ENCODE measurements at regions not wholly inside any gene's neighbourhood (a gene's known extent, or its start where the extent isn't known, plus 50 kb on each side); places are given as distances from the start of the nearest gene placed in this dataset.

DNA sequence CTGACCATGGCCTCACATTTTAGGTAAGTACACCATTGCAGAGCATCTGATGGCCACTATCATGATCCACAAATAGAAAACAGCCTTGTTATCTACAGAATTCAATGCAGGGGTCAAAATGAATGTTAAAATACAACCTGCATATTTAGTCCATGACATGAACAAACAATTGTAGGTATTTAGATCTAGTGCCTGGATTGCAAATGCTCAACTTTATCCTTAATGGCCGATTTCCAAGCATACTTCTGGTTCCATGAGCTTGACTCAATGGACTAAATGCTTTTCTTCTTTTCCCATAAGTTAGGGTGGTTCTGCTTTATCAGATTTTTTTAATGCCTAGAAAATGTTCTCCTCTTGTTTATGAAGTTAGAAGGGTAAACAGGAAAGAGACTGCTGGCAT is 139.2 kb upstream of the TTC29 start (continued):
- TF ChIP-seq, protein P1, sequence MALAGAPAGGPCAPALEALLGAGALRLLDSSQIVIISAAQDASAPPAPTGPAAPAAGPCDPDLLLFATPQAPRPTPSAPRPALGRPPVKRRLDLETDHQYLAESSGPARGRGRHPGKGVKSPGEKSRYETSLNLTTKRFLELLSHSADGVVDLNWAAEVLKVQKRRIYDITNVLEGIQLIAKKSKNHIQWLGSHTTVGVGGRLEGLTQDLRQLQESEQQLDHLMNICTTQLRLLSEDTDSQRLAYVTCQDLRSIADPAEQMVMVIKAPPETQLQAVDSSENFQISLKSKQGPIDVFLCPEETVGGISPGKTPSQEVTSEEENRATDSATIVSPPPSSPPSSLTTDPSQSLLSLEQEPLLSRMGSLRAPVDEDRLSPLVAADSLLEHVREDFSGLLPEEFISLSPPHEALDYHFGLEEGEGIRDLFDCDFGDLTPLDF (CRISPR knock-in tag; IDR thresholded peaks at IDR 0.05): no peak
- no peak for TF ChIP-seq NR1H2 (CRISPR knock-in tag; IDR thresholded peaks at IDR 0.05)

DNA sequence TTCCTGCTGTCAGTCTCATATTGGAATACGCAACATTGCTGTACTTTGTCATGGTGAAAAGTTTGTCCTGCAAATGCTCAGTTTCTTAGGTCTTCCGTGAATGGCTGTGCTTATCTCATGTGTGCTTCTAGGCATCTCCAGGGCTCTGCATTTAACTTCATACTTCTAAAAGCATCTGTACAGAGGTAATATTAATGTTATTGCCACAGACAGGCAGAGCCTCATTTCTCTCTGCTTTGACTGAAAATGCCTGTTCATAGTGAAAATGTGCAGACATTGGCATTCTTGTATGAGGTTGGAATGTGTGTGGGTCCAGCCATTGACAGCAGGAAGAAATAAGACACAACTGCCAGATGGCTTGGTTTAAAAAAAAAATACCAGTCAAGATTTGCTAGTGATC is 140.1 kb upstream of the TTC29 start:
- Mint-ChIP-seq H3K4me3 (no peak overlapping the region), H3K9me3 (no peaks in the 10 kb centered on the region), H3K36me3 (no peaks in the 10 kb centered on the region), H3K27me3 (ENCODE audit: low read depth) (no peaks in the 10 kb centered on the region; the same call in 1 of the 2 replicates), H3K4me1 (peaks cover 14% of the 10 kb centered on the region), H3K27ac (no peak overlapping the region)
- ChIA-PET POLR2A (no interaction called here), CTCF (no interaction called here)
- TF ChIP-seq, protein P2, sequence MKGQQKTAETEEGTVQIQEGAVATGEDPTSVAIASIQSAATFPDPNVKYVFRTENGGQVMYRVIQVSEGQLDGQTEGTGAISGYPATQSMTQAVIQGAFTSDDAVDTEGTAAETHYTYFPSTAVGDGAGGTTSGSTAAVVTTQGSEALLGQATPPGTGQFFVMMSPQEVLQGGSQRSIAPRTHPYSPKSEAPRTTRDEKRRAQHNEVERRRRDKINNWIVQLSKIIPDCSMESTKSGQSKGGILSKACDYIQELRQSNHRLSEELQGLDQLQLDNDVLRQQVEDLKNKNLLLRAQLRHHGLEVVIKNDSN (CRISPR knock-in tag; IDR thresholded peaks at IDR 0.05): no peak
- TF ChIP-seq TEAD4 (CRISPR knock-in tag; IDR thresholded peaks at IDR 0.05): no peak
- no peak for TF ChIP-seq ZBTB21 (CRISPR knock-in tag; IDR thresholded peaks at IDR 0.05; ENCODE audit: borderline replicate concordance)
- no peak for TF ChIP-seq TP53 (CRISPR knock-in tag; IDR thresholded peaks at IDR 0.05)
- ATAC-seq (no peak), DNase-seq (ENCODE audit: low spot score) (no peak)

DNA sequence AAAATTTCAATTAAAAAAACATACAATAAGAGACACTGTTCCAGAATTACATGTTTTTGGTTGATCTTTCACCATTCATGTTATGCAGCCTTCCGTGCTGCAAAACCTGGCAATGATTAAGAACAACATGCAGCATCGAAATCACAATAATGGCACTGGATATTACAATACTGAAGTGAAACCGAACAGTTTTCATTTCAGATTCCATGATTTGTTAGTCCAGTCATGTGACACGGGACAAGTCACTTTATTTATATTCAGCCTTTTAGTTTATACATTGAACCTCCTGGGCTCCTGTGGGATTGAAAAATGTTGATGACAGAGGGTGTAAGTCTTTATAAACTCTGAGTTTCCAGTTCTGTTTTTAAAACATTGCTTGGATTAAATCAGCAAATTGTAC is 142.5 kb upstream of the TTC29 start:
- Mint-ChIP-seq H3K4me1 (peaks cover 14% of the 10 kb centered on the region), H3K9me3 (no peaks in the 10 kb centered on the region), H3K27me3 (ENCODE audit: low read depth) (no peaks in the 10 kb centered on the region; the same call in 1 of the 2 replicates), H3K27ac (no peak overlapping the region), H3K36me3 (no peaks in the 10 kb centered on the region), H3K4me3 (no peak overlapping the region)
- ChIA-PET CTCF (interaction anchor here (1.3 to 1.4 kb wide), 2 partner anchors 9 to 69 kb away, joined by 7 read pairs; no protein-coding TSS in a partner anchor), POLR2A (no interaction called here)
- TF ChIP-seq OVOL2 (CRISPR knock-in tag; IDR thresholded peaks at IDR 0.05; ENCODE audit: borderline replicate concordance): no peak
- TF ChIP-seq, protein P3, sequence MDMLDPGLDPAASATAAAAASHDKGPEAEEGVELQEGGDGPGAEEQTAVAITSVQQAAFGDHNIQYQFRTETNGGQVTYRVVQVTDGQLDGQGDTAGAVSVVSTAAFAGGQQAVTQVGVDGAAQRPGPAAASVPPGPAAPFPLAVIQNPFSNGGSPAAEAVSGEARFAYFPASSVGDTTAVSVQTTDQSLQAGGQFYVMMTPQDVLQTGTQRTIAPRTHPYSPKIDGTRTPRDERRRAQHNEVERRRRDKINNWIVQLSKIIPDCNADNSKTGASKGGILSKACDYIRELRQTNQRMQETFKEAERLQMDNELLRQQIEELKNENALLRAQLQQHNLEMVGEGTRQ (CRISPR knock-in tag; IDR thresholded peaks at IDR 0.05): no peak
- no peak for TF ChIP-seq ZNF219 (CRISPR knock-in tag; IDR thresholded peaks at IDR 0.05; ENCODE audit: borderline replicate concordance)
- TF ChIP-seq, protein P4, sequence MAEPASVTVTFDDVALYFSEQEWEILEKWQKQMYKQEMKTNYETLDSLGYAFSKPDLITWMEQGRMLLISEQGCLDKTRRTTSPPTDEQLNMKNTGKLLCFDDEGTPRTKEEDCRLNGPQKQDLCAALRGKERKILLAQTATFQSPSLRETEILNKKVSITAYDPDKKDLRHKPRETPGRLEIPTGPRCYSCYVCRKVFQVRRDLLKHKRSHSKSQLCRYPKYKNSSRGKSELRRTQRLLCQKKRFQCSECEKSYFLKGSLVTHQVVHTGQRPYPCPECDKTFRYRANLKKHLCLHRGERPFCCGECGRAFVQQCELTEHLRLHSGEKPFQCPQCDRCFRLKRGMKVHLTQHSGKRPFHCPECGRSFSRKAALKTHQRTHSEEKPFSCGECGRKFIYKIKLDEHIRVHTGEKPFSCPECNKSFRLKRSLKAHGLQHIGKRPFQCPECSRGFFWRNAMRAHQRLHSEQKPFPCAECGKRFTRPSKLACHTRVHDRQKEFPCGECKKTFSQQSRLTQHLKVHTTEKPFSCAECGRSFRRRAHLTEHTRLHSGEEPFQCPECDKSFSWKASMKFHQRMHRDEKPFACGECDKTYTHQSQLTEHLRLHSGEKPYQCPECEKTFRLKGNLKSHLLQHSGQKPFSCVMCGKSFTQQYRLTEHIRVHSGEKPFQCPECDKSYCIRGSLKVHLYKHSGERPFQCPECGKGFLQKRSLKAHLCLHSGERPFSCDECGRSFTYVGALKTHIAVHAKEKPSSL (CRISPR knock-in tag; conservative IDR thresholded peaks at IDR 0.05): no peak
- no peak for TF ChIP-seq GTF2I (CRISPR knock-in tag; conservative IDR thresholded peaks at IDR 0.05)
- no peak for TF ChIP-seq NFYB (CRISPR knock-in tag; conservative IDR thresholded peaks at IDR 0.05; ENCODE audit: low read depth)
- TF ChIP-seq, protein P5, sequence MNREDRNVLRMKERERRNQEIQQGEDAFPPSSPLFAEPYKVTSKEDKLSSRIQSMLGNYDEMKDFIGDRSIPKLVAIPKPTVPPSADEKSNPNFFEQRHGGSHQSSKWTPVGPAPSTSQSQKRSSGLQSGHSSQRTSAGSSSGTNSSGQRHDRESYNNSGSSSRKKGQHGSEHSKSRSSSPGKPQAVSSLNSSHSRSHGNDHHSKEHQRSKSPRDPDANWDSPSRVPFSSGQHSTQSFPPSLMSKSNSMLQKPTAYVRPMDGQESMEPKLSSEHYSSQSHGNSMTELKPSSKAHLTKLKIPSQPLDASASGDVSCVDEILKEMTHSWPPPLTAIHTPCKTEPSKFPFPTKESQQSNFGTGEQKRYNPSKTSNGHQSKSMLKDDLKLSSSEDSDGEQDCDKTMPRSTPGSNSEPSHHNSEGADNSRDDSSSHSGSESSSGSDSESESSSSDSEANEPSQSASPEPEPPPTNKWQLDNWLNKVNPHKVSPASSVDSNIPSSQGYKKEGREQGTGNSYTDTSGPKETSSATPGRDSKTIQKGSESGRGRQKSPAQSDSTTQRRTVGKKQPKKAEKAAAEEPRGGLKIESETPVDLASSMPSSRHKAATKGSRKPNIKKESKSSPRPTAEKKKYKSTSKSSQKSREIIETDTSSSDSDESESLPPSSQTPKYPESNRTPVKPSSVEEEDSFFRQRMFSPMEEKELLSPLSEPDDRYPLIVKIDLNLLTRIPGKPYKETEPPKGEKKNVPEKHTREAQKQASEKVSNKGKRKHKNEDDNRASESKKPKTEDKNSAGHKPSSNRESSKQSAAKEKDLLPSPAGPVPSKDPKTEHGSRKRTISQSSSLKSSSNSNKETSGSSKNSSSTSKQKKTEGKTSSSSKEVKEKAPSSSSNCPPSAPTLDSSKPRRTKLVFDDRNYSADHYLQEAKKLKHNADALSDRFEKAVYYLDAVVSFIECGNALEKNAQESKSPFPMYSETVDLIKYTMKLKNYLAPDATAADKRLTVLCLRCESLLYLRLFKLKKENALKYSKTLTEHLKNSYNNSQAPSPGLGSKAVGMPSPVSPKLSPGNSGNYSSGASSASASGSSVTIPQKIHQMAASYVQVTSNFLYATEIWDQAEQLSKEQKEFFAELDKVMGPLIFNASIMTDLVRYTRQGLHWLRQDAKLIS (CRISPR knock-in tag; IDR thresholded peaks at IDR 0.05; ENCODE audit: borderline replicate concordance): no peak
- DNase-seq (ENCODE audit: low spot score) (no peak), ATAC-seq (no peak)

Measured in WTC11 (cell line).